ENCODE measurements at regions not wholly inside any gene's neighbourhood (a gene's known extent, or its start where the extent isn't known, plus 50 kb on each side); places are given as distances from the start of the nearest gene placed in this dataset.
A peak's percentile ranks its signal among the peaks of the same experiment; 100 is the strongest.

GRCh38 chr16:79370736-79371135 is 229.8 kb downstream of the MAF start:
- TF ChIP-seq EZH2 (IDR thresholded peaks at IDR 0.05; ENCODE audit: borderline replicate concordance, low read depth, low read length, severe bottlenecking) (no peak), CTCF (IDR thresholded peaks at IDR 0.05; ENCODE audit: borderline replicate concordance, extremely low read depth, low read length, poor library complexity, severe bottlenecking) (no peak)
- H3K9me3 ChIP-seq (ENCODE audit: insufficient read depth, low read length, severe bottlenecking): no peaks in the 10 kb centered on the region

GRCh38 chr16:79369796-79370195 is 230.7 kb downstream of the MAF start:
- no peak overlapping the region for H3K27ac ChIP-seq (ENCODE audit: low read length)
- no peak overlapping the region for H3K9ac ChIP-seq (ENCODE audit: low read depth, low read length)
- no peak for TF ChIP-seq EZH2 (IDR thresholded peaks at IDR 0.05; ENCODE audit: borderline replicate concordance, low read depth, low read length, severe bottlenecking)
- no peak for TF ChIP-seq CTCF (IDR thresholded peaks at IDR 0.05; ENCODE audit: borderline replicate concordance, extremely low read depth, low read length, poor library complexity, severe bottlenecking)
- H3K4me1 ChIP-seq (ENCODE audit: insufficient read depth, low read length): no peaks in the 10 kb centered on the region
- no peak overlapping the region for H2AFZ ChIP-seq (ENCODE audit: low read depth, low read length)
- DNase-seq: no peak
- no peaks in the 10 kb centered on the region for H4K20me1 ChIP-seq (ENCODE audit: insufficient read depth, low read length)
- no peaks in the 10 kb centered on the region for H3K27me3 ChIP-seq (ENCODE audit: insufficient read depth, low read length, poor library complexity)
- H3K9me3 ChIP-seq (ENCODE audit: insufficient read depth, low read length, severe bottlenecking): no peaks in the 10 kb centered on the region
- ATAC-seq (ENCODE audit: insufficient read depth, low read depth): no peak
- H3K79me2 ChIP-seq (ENCODE audit: insufficient read depth, low read length): no peaks in the 10 kb centered on the region
- no peak overlapping the region for H3K4me3 ChIP-seq (ENCODE audit: low read depth in 1 of 2, low read length in 2 of 2)
- no peak overlapping the region for H3K4me2 ChIP-seq (ENCODE audit: insufficient read depth, low read length)
- H3K36me3 ChIP-seq (ENCODE audit: insufficient read depth, low read length): no peaks in the 10 kb centered on the region

More at GRCh38 chr16:79370736-79371135, 229.8 kb downstream of the MAF start:
- no peaks in the 10 kb centered on the region for H3K4me1 ChIP-seq (ENCODE audit: insufficient read depth, low read length)
- H3K27ac ChIP-seq (ENCODE audit: low read length): no peak overlapping the region
- H3K4me2 ChIP-seq (ENCODE audit: insufficient read depth, low read length): no peak overlapping the region
- DNase-seq: no peak
- 0 out of 3 replicates have a peak, but pooled peaks have one; percentile 50 for ATAC-seq (ENCODE audit: insufficient read depth, low read depth)
- no peaks in the 10 kb centered on the region for H3K36me3 ChIP-seq (ENCODE audit: insufficient read depth, low read length)
- H3K9ac ChIP-seq (ENCODE audit: low read depth, low read length): no peak overlapping the region
- no peaks in the 10 kb centered on the region for H4K20me1 ChIP-seq (ENCODE audit: insufficient read depth, low read length)
- no peak overlapping the region for H3K4me3 ChIP-seq (ENCODE audit: low read depth in 1 of 2, low read length in 2 of 2)
- H3K79me2 ChIP-seq (ENCODE audit: insufficient read depth, low read length): no peaks in the 10 kb centered on the region
- H2AFZ ChIP-seq (ENCODE audit: low read depth, low read length): no peak overlapping the region
- H3K27me3 ChIP-seq (ENCODE audit: insufficient read depth, low read length, poor library complexity): no peaks in the 10 kb centered on the region

GRCh38 chr16:79367822-79368221 is 232.7 kb downstream of the MAF start:
- TF ChIP-seq CTCF (IDR thresholded peaks at IDR 0.05; ENCODE audit: borderline replicate concordance, extremely low read depth, low read length, poor library complexity, severe bottlenecking): no peak
- no peak for TF ChIP-seq EZH2 (IDR thresholded peaks at IDR 0.05; ENCODE audit: borderline replicate concordance, low read depth, low read length, severe bottlenecking)
- H3K27ac ChIP-seq (ENCODE audit: low read length): no peak overlapping the region
- no peaks in the 10 kb centered on the region for H4K20me1 ChIP-seq (ENCODE audit: insufficient read depth, low read length)
- H3K4me2 ChIP-seq (ENCODE audit: insufficient read depth, low read length): no peak overlapping the region
- DNase-seq (no peak), ATAC-seq (ENCODE audit: insufficient read depth, low read depth) (no peak)
- H3K4me1 ChIP-seq (ENCODE audit: insufficient read depth, low read length): no peaks in the 10 kb centered on the region
- H3K36me3 ChIP-seq (ENCODE audit: insufficient read depth, low read length): no peaks in the 10 kb centered on the region
- H2AFZ ChIP-seq (ENCODE audit: low read depth, low read length): no peak overlapping the region
- H3K79me2 ChIP-seq (ENCODE audit: insufficient read depth, low read length): no peaks in the 10 kb centered on the region
- no peak overlapping the region for H3K9ac ChIP-seq (ENCODE audit: low read depth, low read length)
- no peak overlapping the region for H3K4me3 ChIP-seq (ENCODE audit: low read depth in 1 of 2, low read length in 2 of 2)
- no peaks in the 10 kb centered on the region for H3K27me3 ChIP-seq (ENCODE audit: insufficient read depth, low read length, poor library complexity)
- H3K9me3 ChIP-seq (ENCODE audit: insufficient read depth, low read length, severe bottlenecking): no peaks in the 10 kb centered on the region

- Histone ChIP-seq H3K4me3 (ENCODE audit: low read depth in 1 of 2, low read length in 2 of 2) (no peak overlapping the region), H2AFZ (ENCODE audit: low read depth, low read length) (no peak overlapping the region), H3K27me3 (ENCODE audit: insufficient read depth, low read length, poor library complexity) (no peaks in the 10 kb centered on the region), H3K27ac (ENCODE audit: low read length) (no peak overlapping the region), H3K9ac (ENCODE audit: low read depth, low read length) (no peak overlapping the region), H3K9me3 (ENCODE audit: insufficient read depth, low read length, severe bottlenecking) (no peaks in the 10 kb centered on the region), H3K79me2 (ENCODE audit: insufficient read depth, low read length) (no peaks in the 10 kb centered on the region), H4K20me1 (ENCODE audit: insufficient read depth, low read length) (no peaks in the 10 kb centered on the region), H3K4me2 (ENCODE audit: insufficient read depth, low read length) (no peak overlapping the region), H3K4me1 (ENCODE audit: insufficient read depth, low read length) (no peaks in the 10 kb centered on the region), H3K36me3 (ENCODE audit: insufficient read depth, low read length) (no peaks in the 10 kb centered on the region)
- no peak for TF ChIP-seq CTCF (IDR thresholded peaks at IDR 0.05; ENCODE audit: borderline replicate concordance, extremely low read depth, low read length, poor library complexity, severe bottlenecking)
- TF ChIP-seq EZH2 (IDR thresholded peaks at IDR 0.05; ENCODE audit: borderline replicate concordance, low read depth, low read length, severe bottlenecking): no peak
- DNase-seq: no peak
- ATAC-seq (ENCODE audit: insufficient read depth, low read depth): no peak
Measured at GRCh38 chr16:79366635-79367034, 233.9 kb downstream of the MAF start.

All from DND-41 (cell line).